ENCODE measurements at regions not wholly inside any gene's neighbourhood (a gene's known extent, or its start where the extent isn't known, plus 50 kb on each side); places are given as distances from the start of the nearest gene placed in this dataset.

- CTCF ChIA-PET = interaction anchor here (0.6 to 0.8 kb wide), 2 partner anchors 13 to 33 kb away, joined by 4 to 12 read pairs; no protein-coding TSS in a partner anchor
- POLR2A ChIA-PET (ENCODE audit: low non-redundant PET) = no interaction called here
- no peak overlapping the region for H3K27ac ChIP-seq
- no peak for TF ChIP-seq CTCF (conservative IDR thresholded peaks at IDR 0.05; ENCODE audit: low read depth)
- DNase-seq (ENCODE audit: low spot score) = no peak
Observed at GRCh38 chr9:107593224-107593870, 103.8 kb upstream of the KLF4 start.

GRCh38 chr9:107592424-107592823 lies 102.9 kb upstream of the KLF4 start:
- no peak overlapping the region for H3K27ac ChIP-seq
- ChIA-PET CTCF (no interaction called here), POLR2A (ENCODE audit: low non-redundant PET) (no interaction called here)
- no peak for TF ChIP-seq CTCF (conservative IDR thresholded peaks at IDR 0.05; ENCODE audit: low read depth)
- DNase-seq (ENCODE audit: low spot score) = no peak

- CTCF ChIA-PET = no interaction called here
- no peak for TF ChIP-seq CTCF (conservative IDR thresholded peaks at IDR 0.05; ENCODE audit: low read depth)
- POLR2A ChIA-PET (ENCODE audit: low non-redundant PET) = interaction anchor here (0.6 kb wide), 1 partner anchor 624 kb away, joined by 3 read pairs; no protein-coding TSS in a partner anchor
- DNase-seq (ENCODE audit: low spot score) = no peak
- H3K27ac ChIP-seq = no peak overlapping the region
Observed at GRCh38 chr9:107591781-107592180, 102.2 kb upstream of the KLF4 start.

- POLR2A ChIA-PET (ENCODE audit: low non-redundant PET) = interaction anchor here (0.5 kb wide), 1 partner anchor 25 kb away, joined by 3 read pairs; no protein-coding TSS in a partner anchor
- CTCF ChIA-PET = no interaction called here
- DNase-seq (ENCODE audit: low spot score) = no peak
- no peak for TF ChIP-seq CTCF (conservative IDR thresholded peaks at IDR 0.05; ENCODE audit: low read depth)
- H3K27ac ChIP-seq = no peak overlapping the region
Observed at GRCh38 chr9:107588393-107588792, 98.8 kb upstream of the KLF4 start.

- DNase-seq (ENCODE audit: low spot score) = no peak
- CTCF ChIA-PET = no interaction called here
- TF ChIP-seq CTCF (conservative IDR thresholded peaks at IDR 0.05; ENCODE audit: low read depth) = no peak
- POLR2A ChIA-PET (ENCODE audit: low non-redundant PET) = no interaction called here
- no peak overlapping the region for H3K27ac ChIP-seq
Observed at GRCh38 chr9:107587191-107587963, 97.8 kb upstream of the KLF4 start.

GRCh38 chr9:107586493-107586892 lies 96.9 kb upstream of the KLF4 start:
- DNase-seq (ENCODE audit: low spot score) = no peak
- ChIA-PET CTCF (no interaction called here), POLR2A (ENCODE audit: low non-redundant PET) (no interaction called here)
- no peak for TF ChIP-seq CTCF (conservative IDR thresholded peaks at IDR 0.05; ENCODE audit: low read depth)
- H3K27ac ChIP-seq = no peak overlapping the region
